Gastroesophageal sphincter (tissue), 3 donors: ENCODE measurements at regions not wholly inside any gene's neighbourhood (a gene's known extent, or its start where the extent isn't known, plus 50 kb on each side); places are given as distances from the start of the nearest gene placed in this dataset.

Experiments used
- POLR2AphosphoS5 ChIP-seq: sonication (generic); formaldehyde crosslinking; IDR thresholded peaks from one replicate; pipeline ENCODE4 v1.6.1; 2017; ENCODE audit warnings: antibody characterized with exemption
- TF ChIP-seq, protein P1 (sequence below), 4 experiments: fragments of 200-600 bp in 2 of 4; fragments of 450-650 bp in 2 of 4; sonication (generic) in 1 of 4; IDR thresholded peaks; one replicate each; pipeline ENCODE4 v1.5.1; 2017 to 2019; ENCODE audit warnings: antibody characterized with exemption in 4 of 4, mild to moderate bottlenecking in 2 of 4, moderate library complexity in 2 of 4

GRCh38 chr1:60759291-60759690, 323.1 kb upstream of the NFIA start:
- TF ChIP-seq, protein P1, sequence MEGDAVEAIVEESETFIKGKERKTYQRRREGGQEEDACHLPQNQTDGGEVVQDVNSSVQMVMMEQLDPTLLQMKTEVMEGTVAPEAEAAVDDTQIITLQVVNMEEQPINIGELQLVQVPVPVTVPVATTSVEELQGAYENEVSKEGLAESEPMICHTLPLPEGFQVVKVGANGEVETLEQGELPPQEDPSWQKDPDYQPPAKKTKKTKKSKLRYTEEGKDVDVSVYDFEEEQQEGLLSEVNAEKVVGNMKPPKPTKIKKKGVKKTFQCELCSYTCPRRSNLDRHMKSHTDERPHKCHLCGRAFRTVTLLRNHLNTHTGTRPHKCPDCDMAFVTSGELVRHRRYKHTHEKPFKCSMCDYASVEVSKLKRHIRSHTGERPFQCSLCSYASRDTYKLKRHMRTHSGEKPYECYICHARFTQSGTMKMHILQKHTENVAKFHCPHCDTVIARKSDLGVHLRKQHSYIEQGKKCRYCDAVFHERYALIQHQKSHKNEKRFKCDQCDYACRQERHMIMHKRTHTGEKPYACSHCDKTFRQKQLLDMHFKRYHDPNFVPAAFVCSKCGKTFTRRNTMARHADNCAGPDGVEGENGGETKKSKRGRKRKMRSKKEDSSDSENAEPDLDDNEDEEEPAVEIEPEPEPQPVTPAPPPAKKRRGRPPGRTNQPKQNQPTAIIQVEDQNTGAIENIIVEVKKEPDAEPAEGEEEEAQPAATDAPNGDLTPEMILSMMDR (IDR thresholded peaks at IDR 0.05), result no peak
- TF ChIP-seq POLR2AphosphoS5, result no peak
